Mesothelial cell of epicardium (in vitro differentiated cells): ENCODE measurements at regions not wholly inside any gene's neighbourhood (a gene's known extent, or its start where the extent isn't known, plus 50 kb on each side); places are given as distances from the start of the nearest gene placed in this dataset.

Experiments used
- DNase-seq, 2 experiments: peaks; one replicate each; pipeline ENCODE4 v3.0.0; 2021; ENCODE audit warnings: low spot score in 2 of 2; ENCODE audit not compliant: unreplicated experiment in 2 of 2
- H3K27ac Mint-ChIP-seq: 2 replicates; pipeline ENCODE4 v1.8.0; 2021; ENCODE audit warnings: mixed read lengths
- H3K27me3 Mint-ChIP-seq: 2 replicates; pipeline ENCODE4 v1.8.0; 2021; ENCODE audit warnings: low read depth, mixed read lengths
- H3K36me3 Mint-ChIP-seq: 2 replicates; pipeline ENCODE4 v1.8.0; 2021; ENCODE audit warnings: mixed read lengths
- H3K4me1 Mint-ChIP-seq: 2 replicates; pipeline ENCODE4 v1.8.0; 2021; ENCODE audit warnings: mixed read lengths
- H3K4me3 Mint-ChIP-seq: 2 replicates; pipeline ENCODE4 v1.8.0; 2021; ENCODE audit warnings: mild to moderate bottlenecking, moderate library complexity, mixed read lengths
- H3K9me3 Mint-ChIP-seq: 2 replicates; pipeline ENCODE4 v1.8.0; 2021; ENCODE audit warnings: mixed read lengths
- CTCF ChIP-seq: fragments of 200-600 bp; sonication (generic); IDR thresholded peaks from one replicate; pipeline ENCODE4 v1.5.0; 2021; ENCODE audit warnings: antibody characterized with exemption; ENCODE audit not compliant: unreplicated experiment

GRCh38 chr16:49128740-49129139 is 152.9 kb downstream of the CBLN1 start:
- TF ChIP-seq CTCF = no peak
- no peak overlapping the region for H3K27ac Mint-ChIP-seq
- no peak overlapping the region for H3K4me3 Mint-ChIP-seq
- no peak for DNase-seq
- H3K4me1 Mint-ChIP-seq = no peaks in the 10 kb centered on the region
- H3K27me3 Mint-ChIP-seq = no peaks in the 10 kb centered on the region
- no peaks in the 10 kb centered on the region for H3K36me3 Mint-ChIP-seq
- H3K9me3 Mint-ChIP-seq = no peaks in the 10 kb centered on the region

GRCh38 chr16:49127103-49127502 is 154.5 kb downstream of the CBLN1 start:
- Mint-ChIP-seq H3K9me3 (no peaks in the 10 kb centered on the region), H3K4me1 (no peaks in the 10 kb centered on the region)

GRCh38 chr16:49121636-49122035 is 160.0 kb downstream of the CBLN1 start:
- no peaks in the 10 kb centered on the region for H3K36me3 Mint-ChIP-seq
- H3K4me3 Mint-ChIP-seq = no peak overlapping the region
- no peak for DNase-seq
- no peaks in the 10 kb centered on the region for H3K9me3 Mint-ChIP-seq
- H3K4me1 Mint-ChIP-seq = no peaks in the 10 kb centered on the region
- peaks cover 8% of the 10 kb centered on the region for H3K27me3 Mint-ChIP-seq
- no peak for TF ChIP-seq CTCF
- H3K27ac Mint-ChIP-seq = no peak overlapping the region

More at GRCh38 chr16:49127103-49127502, 154.5 kb downstream of the CBLN1 start:
- no peak overlapping the region for H3K4me3 Mint-ChIP-seq
- no peak overlapping the region for H3K27ac Mint-ChIP-seq
- no peak for TF ChIP-seq CTCF
- no peak for DNase-seq
- H3K36me3 Mint-ChIP-seq = no peaks in the 10 kb centered on the region
- H3K27me3 Mint-ChIP-seq = peaks cover 8% of the 10 kb centered on the region

- H3K4me1 Mint-ChIP-seq = no peaks in the 10 kb centered on the region
- DNase-seq = no peak
- no peak overlapping the region for H3K4me3 Mint-ChIP-seq
- H3K36me3 Mint-ChIP-seq = no peaks in the 10 kb centered on the region
- peaks cover 8% of the 10 kb centered on the region for H3K27me3 Mint-ChIP-seq
- no peak overlapping the region for H3K27ac Mint-ChIP-seq
- H3K9me3 Mint-ChIP-seq = no peaks in the 10 kb centered on the region
- TF ChIP-seq CTCF = no peak
These were observed 161.0 kb downstream of the CBLN1 start for GRCh38 chr16:49120631-49121030.

GRCh38 chr16:49116873-49117272 is 164.8 kb downstream of the CBLN1 start:
- H3K27me3 Mint-ChIP-seq = peaks cover 8% of the 10 kb centered on the region
- no peaks in the 10 kb centered on the region for H3K4me1 Mint-ChIP-seq
- no peaks in the 10 kb centered on the region for H3K36me3 Mint-ChIP-seq
- no peaks in the 10 kb centered on the region for H3K9me3 Mint-ChIP-seq
- no peak overlapping the region for H3K27ac Mint-ChIP-seq
- no peak overlapping the region for H3K4me3 Mint-ChIP-seq
- DNase-seq = no peak
- no peak for TF ChIP-seq CTCF

- Mint-ChIP-seq H3K36me3 (no peaks in the 10 kb centered on the region), H3K4me1 (no peaks in the 10 kb centered on the region), H3K27ac (no peak overlapping the region), H3K9me3 (no peaks in the 10 kb centered on the region), H3K27me3 (peaks cover 8% of the 10 kb centered on the region), H3K4me3 (no peak overlapping the region)
- no peak for DNase-seq
- no peak for TF ChIP-seq CTCF
These were observed 165.7 kb downstream of the CBLN1 start for GRCh38 chr16:49115956-49116355.
